Right lobe of liver (tissue), 4 donors: ENCODE measurements at regions not wholly inside any gene's neighbourhood (a gene's known extent, or its start where the extent isn't known, plus 50 kb on each side); places are given as distances from the start of the nearest gene placed in this dataset.

ENCODE experiments used
- POLR2A ChIP-seq: fragments of 450-650 bp; IDR thresholded peaks from one replicate; pipeline ENCODE4 v1.6.1; 2017; ENCODE audit warnings: antibody characterized with exemption, mild to moderate bottlenecking
- TF ChIP-seq, protein P1 (sequence below), 4 donors: fragments of 200-600 bp in 3 of 4; fragments of 450-650 bp in 1 of 4; IDR thresholded peaks; one replicate each; pipeline versions ENCODE4 v1.5.1 to v1.8.0; 2016 to 2022; ENCODE audit warnings: antibody characterized with exemption in 4 of 4, mild to moderate bottlenecking in 2 of 4
- donor health status: DM: no; HTN: no; CAD: no.
- donor health status: DM: no; HTN: no; CAD: no.
- donor health status: DM: no; HTN: yes; CAD: no.

DNA sequence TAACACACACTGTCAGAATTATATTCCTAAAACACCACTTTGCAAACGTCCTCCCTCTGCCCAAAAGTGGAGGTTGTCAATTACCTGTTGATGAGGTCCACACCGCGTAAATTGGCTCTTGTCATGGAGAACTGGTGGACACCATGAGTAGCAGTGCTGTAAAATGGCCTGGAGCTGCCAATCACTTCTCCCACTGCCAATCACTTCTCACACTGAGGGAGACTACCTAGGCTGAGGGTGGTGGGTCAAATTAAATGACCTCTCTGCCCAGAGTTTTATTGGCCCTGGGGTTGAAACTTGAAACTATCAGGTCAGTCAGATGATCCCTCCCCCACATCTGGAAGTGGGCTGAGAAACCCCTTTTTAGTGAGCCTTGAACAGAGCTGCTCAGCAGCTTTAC is 89.6 kb downstream of the SOWAHC start:
- TF ChIP-seq, protein P1, sequence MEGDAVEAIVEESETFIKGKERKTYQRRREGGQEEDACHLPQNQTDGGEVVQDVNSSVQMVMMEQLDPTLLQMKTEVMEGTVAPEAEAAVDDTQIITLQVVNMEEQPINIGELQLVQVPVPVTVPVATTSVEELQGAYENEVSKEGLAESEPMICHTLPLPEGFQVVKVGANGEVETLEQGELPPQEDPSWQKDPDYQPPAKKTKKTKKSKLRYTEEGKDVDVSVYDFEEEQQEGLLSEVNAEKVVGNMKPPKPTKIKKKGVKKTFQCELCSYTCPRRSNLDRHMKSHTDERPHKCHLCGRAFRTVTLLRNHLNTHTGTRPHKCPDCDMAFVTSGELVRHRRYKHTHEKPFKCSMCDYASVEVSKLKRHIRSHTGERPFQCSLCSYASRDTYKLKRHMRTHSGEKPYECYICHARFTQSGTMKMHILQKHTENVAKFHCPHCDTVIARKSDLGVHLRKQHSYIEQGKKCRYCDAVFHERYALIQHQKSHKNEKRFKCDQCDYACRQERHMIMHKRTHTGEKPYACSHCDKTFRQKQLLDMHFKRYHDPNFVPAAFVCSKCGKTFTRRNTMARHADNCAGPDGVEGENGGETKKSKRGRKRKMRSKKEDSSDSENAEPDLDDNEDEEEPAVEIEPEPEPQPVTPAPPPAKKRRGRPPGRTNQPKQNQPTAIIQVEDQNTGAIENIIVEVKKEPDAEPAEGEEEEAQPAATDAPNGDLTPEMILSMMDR (IDR thresholded peaks at IDR 0.05): no peak
- no peak for TF ChIP-seq POLR2A
